ENCODE measurements at regions not wholly inside any gene's neighbourhood (a gene's known extent, or its start where the extent isn't known, plus 50 kb on each side); places are given as distances from the start of the nearest gene placed in this dataset.

- TF ChIP-seq CTCF (conservative IDR thresholded peaks at IDR 0.05; ENCODE audit: low read depth, low read length) = no peak
- no peak for TF ChIP-seq EZH2 (IDR thresholded peaks at IDR 0.05; ENCODE audit: borderline replicate concordance, low read depth, low read length, poor library complexity, severe bottlenecking)
Measured at GRCh38 chr7:131745390-131746248, 189.2 kb upstream of the PODXL start.

Data from A673 (cell line).